ENCODE measurements at regions not wholly inside any gene's neighbourhood (a gene's known extent, or its start where the extent isn't known, plus 50 kb on each side); places are given as distances from the start of the nearest gene placed in this dataset.

DNA sequence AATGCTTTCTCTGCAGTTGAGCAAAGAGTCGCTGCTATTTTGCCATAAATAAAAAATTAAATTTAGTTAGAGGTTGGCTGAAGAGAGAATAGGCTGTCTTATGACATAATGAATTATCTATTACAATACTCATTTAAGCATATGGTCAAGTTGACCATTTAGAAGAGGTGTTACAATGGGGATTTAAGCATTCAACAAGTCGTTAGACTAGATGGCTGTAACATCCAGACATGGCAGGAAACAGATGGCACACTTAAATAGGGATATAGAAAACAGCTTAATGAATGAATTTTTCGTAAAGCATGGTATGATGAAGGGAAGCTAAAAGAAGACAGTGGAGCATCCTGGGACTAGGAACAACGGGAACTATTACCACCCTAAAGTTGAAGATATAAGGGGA lies 160.3 kb upstream of the PTPRD start:
- Mint-ChIP-seq H3K36me3 (ENCODE audit: low read depth) (no peaks in the 10 kb centered on the region), H3K4me3 (no peak overlapping the region), H3K27me3 (ENCODE audit: low read depth, poor library complexity) (no peaks in the 10 kb centered on the region), H3K9me3 (peaks cover 4% of the 10 kb centered on the region), H3K4me1 (no peaks in the 10 kb centered on the region), H3K27ac (no peak overlapping the region)
- DNase-seq, result no peak
- TF ChIP-seq, protein P1, sequence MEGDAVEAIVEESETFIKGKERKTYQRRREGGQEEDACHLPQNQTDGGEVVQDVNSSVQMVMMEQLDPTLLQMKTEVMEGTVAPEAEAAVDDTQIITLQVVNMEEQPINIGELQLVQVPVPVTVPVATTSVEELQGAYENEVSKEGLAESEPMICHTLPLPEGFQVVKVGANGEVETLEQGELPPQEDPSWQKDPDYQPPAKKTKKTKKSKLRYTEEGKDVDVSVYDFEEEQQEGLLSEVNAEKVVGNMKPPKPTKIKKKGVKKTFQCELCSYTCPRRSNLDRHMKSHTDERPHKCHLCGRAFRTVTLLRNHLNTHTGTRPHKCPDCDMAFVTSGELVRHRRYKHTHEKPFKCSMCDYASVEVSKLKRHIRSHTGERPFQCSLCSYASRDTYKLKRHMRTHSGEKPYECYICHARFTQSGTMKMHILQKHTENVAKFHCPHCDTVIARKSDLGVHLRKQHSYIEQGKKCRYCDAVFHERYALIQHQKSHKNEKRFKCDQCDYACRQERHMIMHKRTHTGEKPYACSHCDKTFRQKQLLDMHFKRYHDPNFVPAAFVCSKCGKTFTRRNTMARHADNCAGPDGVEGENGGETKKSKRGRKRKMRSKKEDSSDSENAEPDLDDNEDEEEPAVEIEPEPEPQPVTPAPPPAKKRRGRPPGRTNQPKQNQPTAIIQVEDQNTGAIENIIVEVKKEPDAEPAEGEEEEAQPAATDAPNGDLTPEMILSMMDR (IDR thresholded peaks at IDR 0.05), result no peak

DNA sequence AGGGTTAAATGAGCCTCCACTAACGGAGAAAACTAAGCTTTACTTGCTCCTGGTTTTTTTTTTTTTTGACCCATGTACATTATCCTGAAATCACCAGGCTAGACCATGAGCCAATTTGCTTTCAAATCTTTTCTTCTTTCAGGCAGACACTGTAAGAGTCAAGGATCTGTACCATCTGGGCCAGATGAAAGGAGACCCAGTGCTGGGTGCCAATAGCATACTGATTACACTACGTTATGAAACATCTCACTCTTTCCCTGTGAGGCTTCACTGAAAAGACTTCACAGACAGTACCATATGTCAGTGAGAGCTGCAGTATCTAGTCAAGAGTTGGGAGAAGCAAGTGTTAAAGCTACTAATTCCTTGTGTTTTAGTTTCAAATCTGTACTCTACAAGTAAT lies 161.2 kb upstream of the PTPRD start:
- Mint-ChIP-seq H3K4me3 (no peak overlapping the region), H3K4me1 (no peaks in the 10 kb centered on the region), H3K27me3 (ENCODE audit: low read depth, poor library complexity) (no peaks in the 10 kb centered on the region), H3K9me3 (peaks cover 4% of the 10 kb centered on the region), H3K27ac (no peak overlapping the region), H3K36me3 (ENCODE audit: low read depth) (no peaks in the 10 kb centered on the region)
- TF ChIP-seq, protein P1 (IDR thresholded peaks at IDR 0.05), result no peak
- no peak for DNase-seq

DNA sequence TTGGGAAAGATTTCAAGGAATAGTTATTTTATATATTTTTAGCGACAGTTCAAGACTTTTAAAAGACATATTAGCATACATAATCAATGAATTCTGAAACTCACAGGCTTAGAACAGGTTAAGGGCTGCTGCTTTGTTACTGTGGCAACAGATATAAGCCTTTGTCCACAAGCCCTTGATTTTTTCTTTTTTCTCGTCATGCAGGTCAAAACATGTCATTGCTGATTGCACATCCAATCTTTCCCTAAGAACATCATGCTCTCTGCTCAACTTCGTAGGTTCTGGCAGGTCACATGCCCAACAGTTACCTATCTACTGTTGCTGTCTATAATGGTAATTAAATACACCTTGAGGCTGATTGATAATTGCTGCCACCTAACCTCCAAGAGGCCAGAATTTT lies 172.5 kb upstream of the PTPRD start:
- TF ChIP-seq, protein P1 (IDR thresholded peaks at IDR 0.05), result no peak
- Mint-ChIP-seq H3K27me3 (ENCODE audit: low read depth, poor library complexity) (no peaks in the 10 kb centered on the region), H3K36me3 (ENCODE audit: low read depth) (no peaks in the 10 kb centered on the region), H3K4me1 (no peaks in the 10 kb centered on the region), H3K4me3 (no peak overlapping the region), H3K27ac (no peak overlapping the region), H3K9me3 (peaks cover 6% of the 10 kb centered on the region)
- DNase-seq, result no peak

DNA sequence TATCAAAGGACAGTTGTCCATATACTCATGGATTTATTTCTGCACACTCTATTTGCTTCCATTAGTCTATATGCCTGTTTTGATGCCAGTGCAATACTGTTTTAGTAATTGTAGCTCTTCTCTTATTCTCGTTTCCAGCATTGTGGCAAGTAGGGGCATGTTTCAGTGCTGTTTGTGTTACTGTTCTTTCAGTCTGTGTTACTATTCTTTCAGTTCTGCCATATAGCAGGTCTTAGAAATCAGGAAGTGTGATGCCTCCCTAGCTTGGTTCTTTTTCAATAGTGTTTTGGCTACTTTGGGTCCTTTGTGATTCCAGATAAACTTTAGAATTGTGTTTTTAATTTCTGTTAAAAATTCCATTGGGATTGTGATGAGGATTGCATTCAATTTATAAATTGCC lies 180.5 kb upstream of the PTPRD start:
- Mint-ChIP-seq H3K36me3 (ENCODE audit: low read depth) (no peaks in the 10 kb centered on the region), H3K4me3 (no peak overlapping the region), H3K27ac (no peak overlapping the region), H3K4me1 (no peaks in the 10 kb centered on the region), H3K27me3 (ENCODE audit: low read depth, poor library complexity) (peaks cover 2% of the 10 kb centered on the region), H3K9me3 (no peaks in the 10 kb centered on the region)
- TF ChIP-seq, protein P1 (IDR thresholded peaks at IDR 0.05), result no peak
- DNase-seq, result no peak

GRCh38 chr9:10804486-10804885 lies 191.7 kb upstream of the PTPRD start:
- Mint-ChIP-seq H3K36me3 (ENCODE audit: low read depth) (no peaks in the 10 kb centered on the region), H3K9me3 (no peaks in the 10 kb centered on the region), H3K27me3 (ENCODE audit: low read depth, poor library complexity) (peaks cover 3% of the 10 kb centered on the region), H3K4me3 (no peak overlapping the region), H3K4me1 (no peaks in the 10 kb centered on the region), H3K27ac (no peak overlapping the region)
- TF ChIP-seq, protein P1 (IDR thresholded peaks at IDR 0.05), result no peak
- DNase-seq, result no peak

DNA sequence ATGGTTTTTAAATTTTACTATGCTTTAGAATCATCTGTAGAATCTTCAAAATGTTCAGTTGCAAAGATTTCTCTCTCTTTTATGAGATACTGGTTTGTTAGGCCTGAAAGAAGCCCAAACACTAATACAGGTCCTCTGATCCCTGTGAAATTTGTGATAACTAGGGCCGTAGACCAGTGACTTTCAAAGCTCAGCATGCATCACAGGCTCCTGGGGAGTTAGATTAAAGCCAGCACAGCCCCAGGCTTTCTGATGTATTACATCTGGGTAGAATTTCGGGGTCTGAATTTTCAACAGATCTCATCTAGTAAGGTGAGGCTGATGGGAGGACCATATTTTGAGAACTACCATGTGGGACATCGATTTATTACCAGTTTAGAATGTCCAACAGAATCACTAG lies 194.1 kb upstream of the PTPRD start:
- Mint-ChIP-seq H3K9me3 (no peaks in the 10 kb centered on the region), H3K4me1 (no peaks in the 10 kb centered on the region), H3K27ac (no peak overlapping the region), H3K4me3 (no peak overlapping the region), H3K36me3 (ENCODE audit: low read depth) (no peaks in the 10 kb centered on the region), H3K27me3 (ENCODE audit: low read depth, poor library complexity) (peaks cover 3% of the 10 kb centered on the region)
- DNase-seq, result no peak
- TF ChIP-seq, protein P1 (IDR thresholded peaks at IDR 0.05), result no peak
